IMR-90 (cell line): ENCODE measurements at regions not wholly inside any gene's neighbourhood (a gene's known extent, or its start where the extent isn't known, plus 50 kb on each side); places are given as distances from the start of the nearest gene placed in this dataset.

Source experiments
- ATAC-seq: fragments of 200-7000 bp; cut with Tn5 transposase; 2 replicates; pipeline ENCODE4 v1.9.1; 2020; ENCODE audit warnings: low read depth, mild to moderate bottlenecking, moderate library complexity
- BruUV-seq: library from RNA; stranded (reverse); fragments of 400-500 nt; replicated peaks from 2 replicates; lab custom pipeline; 2021; lab: Mats Ljungman, UMichigan
- CTCF ChIA-PET: fragments of 300-600 bp; formaldehyde crosslinking; extraction: SDS; loops from one replicate; lab custom pipeline; 2021; ENCODE audit warnings: antibody characterized with exemption; lab: Yijun Ruan, JAX
- POLR2A ChIA-PET: fragments of 300-600 bp; sonication (Branson Sonifier 250); formaldehyde crosslinking; loops from one replicate; lab custom pipeline; 2022; ENCODE audit warnings: antibody characterized with exemption; ENCODE audit not compliant: unreplicated experiment; lab: Charles Lee
- DNase-seq: peaks from one replicate; pipeline ENCODE4 v3.0.0; 2013
- H2AFZ ChIP-seq: replicated peaks from 2 replicates; pipeline ENCODE3; 2013; ENCODE audit warnings: low read length, mild to moderate bottlenecking; ENCODE audit not compliant: poor library complexity
- H2AK5ac ChIP-seq: 2 replicates; pipeline ENCODE4 v1.6.1; 2013; ENCODE audit warnings: low read depth, low read length, inconsistent platforms
- H2AK9ac ChIP-seq: replicated peaks from 2 replicates; pipeline ENCODE3; 2013; ENCODE audit warnings: mild to moderate bottlenecking, low read depth, low read length, moderate library complexity; ENCODE audit not compliant: poor library complexity
- H2BK120ac ChIP-seq: 2 replicates; pipeline ENCODE4 v1.6.1; 2013; ENCODE audit warnings: low read depth, low read length, inconsistent platforms
- H2BK15ac ChIP-seq: 3 replicates; pipeline ENCODE4 v1.6.1; 2013; ENCODE audit warnings: low read depth, low read length, inconsistent platforms
- H2BK20ac ChIP-seq: 2 replicates; pipeline ENCODE4 v1.6.1; 2013; ENCODE audit warnings: low read depth, mild to moderate bottlenecking, inconsistent platforms, low read length, moderate library complexity
- H2BK5ac ChIP-seq: 2 replicates; pipeline ENCODE4 v1.6.1; 2013; ENCODE audit warnings: mild to moderate bottlenecking, low read depth, low read length, inconsistent platforms; ENCODE audit not compliant: poor library complexity, severe bottlenecking
- H3K14ac ChIP-seq: replicated peaks from 2 replicates; pipeline ENCODE4 v1.6.1; 2013; ENCODE audit warnings: low read depth, low read length, inconsistent platforms
- H3K18ac ChIP-seq: 2 replicates; pipeline ENCODE4 v1.6.1; 2013; ENCODE audit warnings: low read depth, low read length, control low read depth
- H3K23ac ChIP-seq: 2 replicates; pipeline ENCODE4 v1.6.1; 2013; ENCODE audit warnings: low read depth, low read length, inconsistent platforms
- H3K27ac ChIP-seq: 2 replicates; pipeline ENCODE4 v1.5.1; 2013; ENCODE audit warnings: mild to moderate bottlenecking, control low read depth, low read length; ENCODE audit not compliant: insufficient read depth
- H3K27me3 ChIP-seq: 2 replicates; pipeline ENCODE4 v1.6.1; 2013; ENCODE audit warnings: low read length; ENCODE audit not compliant: control insufficient read depth, insufficient read depth
- H3K36me3 ChIP-seq: 2 replicates; pipeline ENCODE4 v1.6.1; 2013; ENCODE audit warnings: low read length, mixed read lengths; ENCODE audit not compliant: control insufficient read depth, insufficient read depth
- H3K4ac ChIP-seq: 2 replicates; pipeline ENCODE4 v1.6.1; 2013; ENCODE audit warnings: low read depth, low read length, inconsistent platforms
- H3K4me1 ChIP-seq: 2 replicates; pipeline ENCODE4 v1.6.1; 2013; ENCODE audit warnings: low read length, mixed read lengths; ENCODE audit not compliant: control insufficient read depth, insufficient read depth
- H3K4me2 ChIP-seq: 2 replicates; pipeline ENCODE4 v1.6.1; 2013; ENCODE audit warnings: low read depth, mild to moderate bottlenecking, control low read depth, low read length, moderate library complexity
- H3K4me3 ChIP-seq: 2 replicates; pipeline ENCODE4 v1.5.1; 2013; ENCODE audit warnings: low read depth, mild to moderate bottlenecking, control low read depth, low read length, moderate library complexity; ENCODE audit not compliant: insufficient read depth
- H3K56ac ChIP-seq: 2 replicates; pipeline ENCODE4 v1.6.1; 2013; ENCODE audit warnings: low read length, inconsistent platforms; ENCODE audit not compliant: insufficient read depth; ENCODE audit errors: extremely low read depth
- H3K79me1 ChIP-seq, 2 experiments: 2 replicates each; pipeline ENCODE4 v1.6.1; 2013; ENCODE audit warnings: low read length in 2 of 2, inconsistent platforms in 1 of 2, low read depth in 1 of 2
- H3K9ac ChIP-seq: 2 replicates; pipeline ENCODE4 v1.6.1; 2013; ENCODE audit warnings: low read depth, low read length, control low read depth
- H3K9me1 ChIP-seq: 2 replicates; pipeline ENCODE4 v1.6.1; 2013; ENCODE audit warnings: low read length, inconsistent platforms; ENCODE audit not compliant: insufficient read depth
- H3K9me3 ChIP-seq: 2 replicates; pipeline ENCODE4 v1.6.1; 2013; ENCODE audit warnings: low read length; ENCODE audit not compliant: control insufficient read depth, insufficient read depth
- H4K20me1 ChIP-seq: 2 replicates; pipeline ENCODE4 v1.6.1; 2013; ENCODE audit warnings: low read length, inconsistent platforms; ENCODE audit not compliant: insufficient read depth
- H4K5ac ChIP-seq: 2 replicates; pipeline ENCODE4 v1.6.1; 2013; ENCODE audit warnings: mild to moderate bottlenecking, low read depth, low read length, control low read depth
- H4K8ac ChIP-seq, 2 experiments: 2 replicates each; pipeline ENCODE4 v1.6.1; 2013; ENCODE audit warnings: low read depth in 2 of 2, low read length in 2 of 2, control low read depth in 1 of 2, inconsistent platforms in 1 of 2
- H4K91ac ChIP-seq: 2 replicates; pipeline ENCODE4 v1.6.1; 2013; ENCODE audit warnings: low read depth, low read length, inconsistent platforms; ENCODE audit not compliant: insufficient read depth
- FOS ChIP-seq: fragments of 150-350 bp; IDR thresholded peaks from 2 replicates; pipeline ENCODE4 v1.6.1; 2016; ENCODE audit warnings: low read depth, low read length
- MAFK ChIP-seq: IDR thresholded peaks from 2 replicates; pipeline ENCODE4 v1.6.1; 2012; ENCODE audit warnings: low read depth, low read length, improper control_type of control experiment
- MAZ ChIP-seq: IDR thresholded peaks from 2 replicates; pipeline ENCODE4 v1.6.1; 2012; ENCODE audit warnings: low read depth, mild to moderate bottlenecking, low read length, improper control_type of control experiment, moderate library complexity, borderline replicate concordance
- POLR2A ChIP-seq: IDR thresholded peaks from 2 replicates; pipeline ENCODE4 v1.6.1; 2012; ENCODE audit warnings: mild to moderate bottlenecking, low read depth, low read length
- SMC3 ChIP-seq: fragments of 150-350 bp; IDR thresholded peaks from 2 replicates; pipeline ENCODE4 v1.6.1; 2016; ENCODE audit warnings: low read depth, mild to moderate bottlenecking, antibody characterized with exemption, low read length, moderate library complexity
- WGBS, 2 experiments: methylation state at CpG; one replicate each; pipeline versions ENCODE4 v1.1.5 to v1.1.7; 2013; ENCODE audit warnings: missing lambda C conversion rate in 2 of 2; ENCODE audit not compliant: insufficient read length in 1 of 2; ENCODE audit errors: extremely low coverage in 2 of 2; 5-methylcytosine and 5-hydroxymethylcytosine counted together
- dilution Hi-C: fragments of 300-500 bp; cut with HindIII; formaldehyde crosslinking; loops from one replicate; pipeline ENCODE4 v1.14.3; 2018; ENCODE audit warnings: low sequenced_read_pairs; ENCODE audit not compliant: unreplicated experiment
- in situ Hi-C: fragments of 300-500 bp; cut with MboI; formaldehyde crosslinking; loops from 3 replicates; pipeline ENCODE4 v1.14.3; 2019; ENCODE audit warnings: low sequenced_read_pairs, inconsistent platforms, mixed read lengths
- intact Hi-C: fragments of 100-400 bp; cut with micrococcal nuclease; formaldehyde crosslinking; loops from 2 replicates; pipeline ENCODE4 v1.10.0; 2022
- TF ChIP-seq, protein P1 (sequence below): fragments of 150-350 bp; IDR thresholded peaks from 2 replicates; pipeline ENCODE4 v1.6.1; 2017; ENCODE audit warnings: mild to moderate bottlenecking, antibody characterized with exemption, low read length, low read depth

DNA sequence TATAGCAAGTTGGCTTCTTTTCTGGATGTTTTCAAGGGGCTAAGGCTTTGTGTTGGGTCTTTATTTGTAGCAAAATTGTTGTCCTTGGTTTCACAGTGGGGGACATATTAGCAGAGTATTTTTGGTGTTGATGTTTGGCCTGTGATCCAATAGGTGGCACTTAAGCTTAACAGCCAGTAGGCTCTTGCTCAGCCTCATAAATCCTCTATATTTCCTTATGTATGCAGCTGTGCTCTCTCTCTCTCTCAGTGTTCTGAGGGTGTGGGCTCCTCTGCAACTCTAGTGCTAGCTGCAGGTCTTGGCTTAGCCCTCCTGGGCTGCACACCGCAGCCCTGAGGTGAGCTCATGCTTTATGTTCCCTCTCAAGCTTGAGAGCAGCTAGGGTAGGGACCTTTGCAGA, 195.0 kb upstream of the GHR start:
- H3K14ac ChIP-seq = no peak overlapping the region
- in situ Hi-C loops (no loop called here), intact Hi-C loops (no loop called here), dilution Hi-C loops (no loop called here)
- H4K5ac ChIP-seq = no peak overlapping the region
- no peak overlapping the region for H3K4me2 ChIP-seq
- no peak overlapping the region for H2BK15ac ChIP-seq
- no peak overlapping the region for H2BK120ac ChIP-seq
- ATAC-seq (no peak), DNase-seq (no peak)
- ChIA-PET CTCF (no interaction called here), POLR2A (no interaction called here)
- no peak overlapping the region for H2BK20ac ChIP-seq
- no peak overlapping the region for H4K8ac ChIP-seq
- no peaks in the 10 kb centered on the region for H3K9me3 ChIP-seq
- H3K56ac ChIP-seq = no peak overlapping the region
- no peak overlapping the region for H3K18ac ChIP-seq
- H3K27me3 ChIP-seq = no peaks in the 10 kb centered on the region
- H3K23ac ChIP-seq = no peak overlapping the region
- H3K36me3 ChIP-seq = no peaks in the 10 kb centered on the region
- no peak overlapping the region for H3K4ac ChIP-seq
- no peak overlapping the region for H2BK5ac ChIP-seq
- H3K9me1 ChIP-seq = no peaks in the 10 kb centered on the region
- H3K4me3 ChIP-seq = no peak overlapping the region
- H2AFZ ChIP-seq = no peak overlapping the region
- no TSS peak for BruUV-seq
- WGBS, 2 experiments = no CpG with 5 or more reads among the region's 1 CpG
- no peaks in the 10 kb centered on the region for H3K4me1 ChIP-seq
- H3K27ac ChIP-seq = no peak overlapping the region
- no peak overlapping the region for H2AK9ac ChIP-seq
- H4K20me1 ChIP-seq = no peaks in the 10 kb centered on the region
- H4K91ac ChIP-seq = no peak overlapping the region
- H3K9ac ChIP-seq = no peak overlapping the region
- no peaks in the 10 kb centered on the region for H3K79me1 ChIP-seq
- TF ChIP-seq MAFK (no peak), MAZ (no peak), POLR2A (no peak), FOS (no peak), SMC3 (no peak)
- TF ChIP-seq, protein P1, sequence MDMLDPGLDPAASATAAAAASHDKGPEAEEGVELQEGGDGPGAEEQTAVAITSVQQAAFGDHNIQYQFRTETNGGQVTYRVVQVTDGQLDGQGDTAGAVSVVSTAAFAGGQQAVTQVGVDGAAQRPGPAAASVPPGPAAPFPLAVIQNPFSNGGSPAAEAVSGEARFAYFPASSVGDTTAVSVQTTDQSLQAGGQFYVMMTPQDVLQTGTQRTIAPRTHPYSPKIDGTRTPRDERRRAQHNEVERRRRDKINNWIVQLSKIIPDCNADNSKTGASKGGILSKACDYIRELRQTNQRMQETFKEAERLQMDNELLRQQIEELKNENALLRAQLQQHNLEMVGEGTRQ = no peak
- no peak overlapping the region for H2AK5ac ChIP-seq
